ENCODE measurements at regions not wholly inside any gene's neighbourhood (a gene's known extent, or its start where the extent isn't known, plus 50 kb on each side); places are given as distances from the start of the nearest gene placed in this dataset.
A peak's percentile ranks its signal among the peaks of the same experiment; 100 is the strongest.

DNA sequence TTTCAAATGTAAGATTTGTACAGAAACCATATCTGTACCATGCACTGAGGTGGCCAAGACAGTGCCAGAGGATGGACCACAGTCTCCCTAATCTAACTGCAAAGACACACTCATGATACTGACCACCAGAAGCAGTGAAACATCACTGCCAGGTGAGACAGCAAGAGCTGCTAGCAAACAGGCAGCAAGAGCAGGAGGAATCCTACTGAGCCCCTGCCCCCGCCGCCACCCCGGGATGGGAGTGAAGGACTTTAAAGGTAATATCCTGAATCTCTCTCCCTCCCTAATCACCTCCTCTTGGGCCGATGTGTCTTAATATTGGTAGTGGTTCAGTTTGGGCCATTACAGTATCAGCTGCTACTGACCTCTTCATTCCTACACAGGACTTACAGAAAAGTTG lies 144.3 kb downstream of the XPNPEP1 start:
- no peaks in the 10 kb centered on the region for H3K27me3 ChIP-seq
- no peak for DNase-seq
- H3K9me3 ChIP-seq, result no peaks in the 10 kb centered on the region
- H3K4me1 ChIP-seq, result peaks cover 6% of the 10 kb centered on the region
- WGBS, 2 donors, result 93 to 100% methylated on average over 1 to 4 of the region's 4 CpGs
- H3K27ac ChIP-seq, result no peak overlapping the region
- no peaks in the 10 kb centered on the region for H3K36me3 ChIP-seq (ENCODE audit: low read depth, missing control alignments)
- TF ChIP-seq, protein P1, sequence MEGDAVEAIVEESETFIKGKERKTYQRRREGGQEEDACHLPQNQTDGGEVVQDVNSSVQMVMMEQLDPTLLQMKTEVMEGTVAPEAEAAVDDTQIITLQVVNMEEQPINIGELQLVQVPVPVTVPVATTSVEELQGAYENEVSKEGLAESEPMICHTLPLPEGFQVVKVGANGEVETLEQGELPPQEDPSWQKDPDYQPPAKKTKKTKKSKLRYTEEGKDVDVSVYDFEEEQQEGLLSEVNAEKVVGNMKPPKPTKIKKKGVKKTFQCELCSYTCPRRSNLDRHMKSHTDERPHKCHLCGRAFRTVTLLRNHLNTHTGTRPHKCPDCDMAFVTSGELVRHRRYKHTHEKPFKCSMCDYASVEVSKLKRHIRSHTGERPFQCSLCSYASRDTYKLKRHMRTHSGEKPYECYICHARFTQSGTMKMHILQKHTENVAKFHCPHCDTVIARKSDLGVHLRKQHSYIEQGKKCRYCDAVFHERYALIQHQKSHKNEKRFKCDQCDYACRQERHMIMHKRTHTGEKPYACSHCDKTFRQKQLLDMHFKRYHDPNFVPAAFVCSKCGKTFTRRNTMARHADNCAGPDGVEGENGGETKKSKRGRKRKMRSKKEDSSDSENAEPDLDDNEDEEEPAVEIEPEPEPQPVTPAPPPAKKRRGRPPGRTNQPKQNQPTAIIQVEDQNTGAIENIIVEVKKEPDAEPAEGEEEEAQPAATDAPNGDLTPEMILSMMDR (IDR thresholded peaks at IDR 0.05), result no peak
- no peak for TF ChIP-seq POLR2A (IDR thresholded peaks at IDR 0.05)
- no peak overlapping the region for H3K4me3 ChIP-seq
- intact Hi-C loops (cut with DNase I; ENCODE audit: low total_unique reads), result no loop called here

DNA sequence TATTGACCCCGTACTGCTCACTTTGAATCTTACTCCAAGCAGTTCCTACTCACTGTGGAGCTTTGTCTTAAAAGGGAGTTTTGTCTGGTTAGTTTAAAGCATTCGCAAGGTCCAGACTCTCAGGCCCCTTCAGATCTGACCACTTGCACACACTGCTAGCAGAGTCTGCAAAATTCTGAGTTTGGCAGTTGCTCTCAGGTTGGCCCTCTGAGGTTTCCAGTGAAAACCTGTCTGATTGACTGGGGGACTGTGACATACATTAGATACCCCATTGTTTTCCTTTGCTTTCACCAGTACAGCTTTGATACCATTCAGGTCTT lies 149.2 kb downstream of the XPNPEP1 start:
- no peak for DNase-seq
- no peak overlapping the region for H3K27ac ChIP-seq
- H3K36me3 ChIP-seq (ENCODE audit: low read depth, missing control alignments), result no peaks in the 10 kb centered on the region
- TF ChIP-seq, protein P1 (IDR thresholded peaks at IDR 0.05), result no peak
- no peak for TF ChIP-seq POLR2A (IDR thresholded peaks at IDR 0.05)
- no peak overlapping the region for H3K4me3 ChIP-seq
- H3K4me1 ChIP-seq, result peaks cover 11% of the 10 kb centered on the region
- WGBS, 2 donors, result 55 to 59% methylated on average over 2 of the region's 2 CpGs
- H3K9me3 ChIP-seq, result no peaks in the 10 kb centered on the region
- no peaks in the 10 kb centered on the region for H3K27me3 ChIP-seq
- intact Hi-C loops (cut with DNase I; ENCODE audit: low total_unique reads), result no loop called here

DNA sequence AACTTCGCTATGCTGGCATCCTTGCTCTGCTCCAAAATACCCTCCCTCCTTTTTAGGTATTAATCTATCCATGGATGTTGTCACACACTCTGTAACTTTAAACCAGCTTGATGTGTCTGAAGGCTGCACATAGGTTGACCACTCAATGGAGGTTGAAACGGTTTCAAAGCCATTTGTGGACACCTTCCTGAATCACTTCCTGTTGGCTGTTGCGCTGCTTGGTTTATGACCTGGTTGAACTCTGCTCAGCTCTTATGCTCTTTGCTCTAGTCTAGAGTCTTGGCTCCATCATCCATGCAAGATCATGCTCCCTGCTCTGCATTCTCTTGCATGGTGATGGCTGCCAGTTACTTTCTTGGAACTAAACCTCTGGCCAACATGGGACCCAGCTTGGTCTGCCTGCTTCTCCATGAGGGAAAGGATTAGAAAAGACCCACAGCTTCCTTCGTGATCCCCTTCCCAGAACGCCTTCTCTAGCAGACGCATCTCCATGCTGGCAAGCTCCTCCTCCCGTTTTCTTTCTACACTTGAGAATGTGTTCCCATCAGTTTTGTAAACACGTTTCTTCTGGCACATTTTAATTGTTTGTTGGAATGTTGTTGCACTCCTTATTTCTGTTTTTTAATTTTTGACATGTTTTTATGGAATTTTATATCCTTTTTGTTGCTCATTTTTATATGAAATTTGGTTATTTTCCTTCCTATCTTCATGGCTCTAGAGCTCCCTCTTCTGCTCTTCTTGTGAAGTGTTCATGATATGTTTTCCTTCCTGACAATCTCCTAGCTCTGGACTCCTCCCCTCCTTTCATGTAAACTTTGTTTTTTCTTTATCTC lies 149.8 kb downstream of the XPNPEP1 start:
- WGBS, 2 donors, result 49 to 53% methylated on average over 8 of the region's 8 CpGs
- peak; percentile 44 for DNase-seq
- Histone ChIP-seq H3K4me3 (no peak overlapping the region), H3K4me1 (peaks cover 11% of the 10 kb centered on the region), H3K27me3 (no peaks in the 10 kb centered on the region), H3K36me3 (ENCODE audit: low read depth, missing control alignments) (no peaks in the 10 kb centered on the region), H3K27ac (no peak overlapping the region), H3K9me3 (no peaks in the 10 kb centered on the region)
- intact Hi-C loops (cut with DNase I; ENCODE audit: low total_unique reads), result no loop called here
- TF ChIP-seq, protein P1 (IDR thresholded peaks at IDR 0.05), result peak; percentile 43 to 53 (median 49)
- TF ChIP-seq POLR2A (IDR thresholded peaks at IDR 0.05), result no peak

DNA sequence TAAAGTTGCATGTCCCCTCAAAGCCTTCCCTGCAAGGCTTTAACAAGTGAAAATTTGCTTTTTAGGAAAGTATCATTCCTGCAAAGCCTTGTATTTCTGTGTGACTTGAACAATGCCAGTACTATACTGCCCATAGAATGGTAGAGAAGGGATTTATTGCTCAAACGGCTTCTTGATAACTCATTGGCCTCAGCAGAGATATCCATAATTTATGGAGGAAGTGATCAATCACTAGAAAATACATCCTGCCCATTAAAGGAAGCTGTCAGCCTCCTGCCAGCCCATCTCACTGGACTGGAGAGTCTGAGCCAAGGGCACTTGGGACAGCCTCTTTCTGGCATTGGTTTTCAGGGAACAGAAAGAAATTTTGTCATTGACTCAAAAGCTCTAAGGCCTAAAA lies 152.6 kb downstream of the XPNPEP1 start:
- no peak for DNase-seq
- Histone ChIP-seq H3K27me3 (no peaks in the 10 kb centered on the region), H3K4me3 (no peak overlapping the region), H3K9me3 (no peaks in the 10 kb centered on the region), H3K36me3 (ENCODE audit: low read depth, missing control alignments) (no peaks in the 10 kb centered on the region), H3K27ac (peak overlapping the region in 1 of 2 donors; percentile 15), H3K4me1 (peaks cover 11% of the 10 kb centered on the region)
- intact Hi-C loops (cut with DNase I; ENCODE audit: low total_unique reads), result no loop called here
- no peak for TF ChIP-seq POLR2A (IDR thresholded peaks at IDR 0.05)
- TF ChIP-seq, protein P1 (IDR thresholded peaks at IDR 0.05), result no peak
- 5 to 45% methylated on average over 1 of the region's 1 CpG for WGBS, 2 donors

DNA sequence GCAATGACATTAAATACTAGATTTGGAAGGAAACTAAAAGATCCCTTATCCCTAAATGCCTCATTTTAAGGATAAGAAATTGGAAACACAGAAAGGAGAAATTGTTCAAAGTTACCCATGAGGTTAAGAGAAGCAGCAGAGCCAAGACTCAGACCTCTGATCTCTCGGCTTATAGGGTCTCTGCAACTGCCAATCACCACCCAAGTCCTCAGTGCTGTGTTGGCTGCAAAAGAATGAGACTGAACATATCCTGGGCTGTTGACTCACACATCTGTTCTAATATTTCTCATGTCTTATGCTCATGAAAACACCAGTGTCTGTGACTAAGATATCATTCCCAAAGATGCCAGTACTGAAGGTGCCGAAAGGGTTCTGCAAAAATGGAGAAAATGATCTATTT lies 153.3 kb downstream of the XPNPEP1 start:
- H3K36me3 ChIP-seq (ENCODE audit: low read depth, missing control alignments), result no peaks in the 10 kb centered on the region
- H3K4me1 ChIP-seq, result peaks cover 11% of the 10 kb centered on the region
- WGBS, 2 donors, result 84 to 90% methylated on average over 2 of the region's 2 CpGs
- no peak overlapping the region for H3K4me3 ChIP-seq
- DNase-seq, result no peak
- peak overlapping the region in 1 of 2 donors; percentile 15 for H3K27ac ChIP-seq
- intact Hi-C loops (cut with DNase I; ENCODE audit: low total_unique reads), result no loop called here
- no peaks in the 10 kb centered on the region for H3K27me3 ChIP-seq
- no peak for TF ChIP-seq POLR2A (IDR thresholded peaks at IDR 0.05)
- TF ChIP-seq, protein P1 (IDR thresholded peaks at IDR 0.05), result no peak
- no peaks in the 10 kb centered on the region for H3K9me3 ChIP-seq

Measured in testis (tissue), 2 donors.